Endothelial cell of umbilical vein (primary cell): ENCODE measurements at regions not wholly inside any gene's neighbourhood (a gene's known extent, or its start where the extent isn't known, plus 50 kb on each side); places are given as distances from the start of the nearest gene placed in this dataset.

ENCODE experiments used
- BruUV-seq: library from RNA; stranded (reverse); fragments of 400-500 nt; replicated peaks from 2 replicates; lab custom pipeline; 2021; lab: Mats Ljungman, UMichigan
- CTCF ChIA-PET: fragments of 300-600, 350-600 bp; sonication (Branson Sonifier 250); formaldehyde crosslinking; loops from one replicate; lab custom pipeline; 2021; ENCODE audit warnings: antibody characterized with exemption, inconsistent platforms; lab: Charles Lee
- POLR2A ChIA-PET: fragments of 300-600, 350-600 bp; sonication (Branson Sonifier 250); formaldehyde crosslinking; loops from one replicate; lab custom pipeline; 2021; ENCODE audit warnings: antibody characterized with exemption, inconsistent platforms; lab: Charles Lee
- DNase-seq: peaks from one replicate; pipeline ENCODE4 v3.0.0-alpha.2; 2011; ENCODE audit warnings: low read depth, low spot score
- FAIRE-seq: peaks from 2 replicates; lab custom pipeline; 2011; peaks lifted over from hg19 to GRCh38; lab: Jason Lieb, UNC
- H2AFZ ChIP-seq: 2 replicates; pipeline ENCODE4 v1.6.0; 2012; ENCODE audit warnings: low read depth, low read length, control low read depth, inconsistent platforms
- H3K27ac ChIP-seq: 2 replicates; pipeline ENCODE4 v1.5.1; 2011; ENCODE audit warnings: low read depth, mild to moderate bottlenecking, control low read depth, low read length, moderate library complexity; ENCODE audit not compliant: insufficient read depth
- H3K27me3 ChIP-seq, 2 experiments: 2 replicates each; pipeline versions ENCODE4 v1.6.0 to v1.6.1; 2011; ENCODE audit warnings: low read length in 2 of 2, mixed read lengths in 1 of 2; ENCODE audit not compliant: control insufficient read depth in 2 of 2, insufficient read depth in 2 of 2
- H3K36me3 ChIP-seq, 2 experiments: 2 replicates in 1 of 2; 3 replicates in 1 of 2; pipeline ENCODE4 v1.5.1; 2011; ENCODE audit warnings: low read length in 2 of 2, mild to moderate bottlenecking in 1 of 2, moderate library complexity in 1 of 2; ENCODE audit not compliant: control insufficient read depth in 2 of 2, insufficient read depth in 2 of 2; ENCODE audit errors: extremely low read depth in 1 of 2
- H3K4me1 ChIP-seq: 3 replicates; pipeline ENCODE4 v1.5.1; 2011; ENCODE audit warnings: mild to moderate bottlenecking, low read length; ENCODE audit not compliant: control insufficient read depth, insufficient read depth; ENCODE audit errors: extremely low read depth
- H3K4me2 ChIP-seq: 2 replicates; pipeline ENCODE4 v1.6.1; 2011; ENCODE audit warnings: low read length, control low read depth, mixed read lengths; ENCODE audit not compliant: insufficient read depth
- H3K4me3 ChIP-seq, 3 experiments: fragments of 200-600 bp in 1 of 3; sonication (generic), shearing (Covaris generic) in 1 of 3; replicated peaks in 1 of 3; 2 replicates each; pipeline ENCODE4 v1.5.1; 2011 to 2016; ENCODE audit warnings: control low read depth in 3 of 3, low read length in 3 of 3, mild to moderate bottlenecking in 2 of 3, inconsistent platforms in 1 of 3, low read depth in 1 of 3, moderate library complexity in 1 of 3; ENCODE audit not compliant: insufficient read depth in 1 of 3
- H3K79me2 ChIP-seq: 2 replicates; pipeline ENCODE4 v1.6.0; 2012; ENCODE audit warnings: low read length, inconsistent platforms; ENCODE audit not compliant: control insufficient read depth, insufficient read depth
- H3K9ac ChIP-seq: replicated peaks from 2 replicates; pipeline ENCODE3; 2011; ENCODE audit warnings: low read length, control low read depth; ENCODE audit not compliant: insufficient read depth; ENCODE audit errors: extremely low read depth
- H3K9me1 ChIP-seq: replicated peaks from 3 replicates; pipeline ENCODE4 v1.6.0; 2011; ENCODE audit warnings: mild to moderate bottlenecking, low read length; ENCODE audit not compliant: control insufficient read depth, insufficient read depth; ENCODE audit errors: extremely low read depth
- H3K9me3 ChIP-seq: replicated peaks from 2 replicates; pipeline ENCODE4 v1.5.1; 2012; ENCODE audit warnings: low read length, inconsistent platforms; ENCODE audit not compliant: control insufficient read depth, insufficient read depth
- H4K20me1 ChIP-seq: replicated peaks from 2 replicates; pipeline ENCODE3; 2011; ENCODE audit warnings: mild to moderate bottlenecking, low read length; ENCODE audit not compliant: control insufficient read depth, insufficient read depth; ENCODE audit errors: extremely low read depth
- POLR2A ChIP-seq: IDR thresholded peaks from 2 replicates; pipeline ENCODE4 v1.6.1; 2012; ENCODE audit warnings: low read depth, mild to moderate bottlenecking, control low read depth, low read length
- dilution Hi-C: fragments of 300-500 bp; cut with MboI; formaldehyde crosslinking; loops from one replicate; pipeline ENCODE4 v1.15.0; 2019; ENCODE audit warnings: low sequenced_read_pairs; ENCODE audit not compliant: extremely low pct_ligation_motif_present
- intact Hi-C: fragments of 100-400 bp; cut with micrococcal nuclease; formaldehyde crosslinking; loops from one replicate; pipeline ENCODE4 v1.10.0; 2022
- TF ChIP-seq, protein P1 (sequence below): IDR thresholded peaks from 2 replicates; pipeline ENCODE4 v1.6.1; 2011; ENCODE audit not compliant: insufficient read depth, insufficient read length
- TF ChIP-seq, protein P2 (sequence below), 2 donors: IDR thresholded peaks; 1 replicate in 1 of 2; 2 replicates in 1 of 2; pipeline ENCODE4 v1.5.1; 2011; ENCODE audit warnings: low read length in 2 of 2, mild to moderate bottlenecking in 2 of 2, moderate library complexity in 2 of 2, control low read depth in 1 of 2, inconsistent platforms in 1 of 2, low read depth in 1 of 2; ENCODE audit not compliant: insufficient read depth in 1 of 2; ENCODE audit errors: extremely low read depth in 1 of 2

DNA sequence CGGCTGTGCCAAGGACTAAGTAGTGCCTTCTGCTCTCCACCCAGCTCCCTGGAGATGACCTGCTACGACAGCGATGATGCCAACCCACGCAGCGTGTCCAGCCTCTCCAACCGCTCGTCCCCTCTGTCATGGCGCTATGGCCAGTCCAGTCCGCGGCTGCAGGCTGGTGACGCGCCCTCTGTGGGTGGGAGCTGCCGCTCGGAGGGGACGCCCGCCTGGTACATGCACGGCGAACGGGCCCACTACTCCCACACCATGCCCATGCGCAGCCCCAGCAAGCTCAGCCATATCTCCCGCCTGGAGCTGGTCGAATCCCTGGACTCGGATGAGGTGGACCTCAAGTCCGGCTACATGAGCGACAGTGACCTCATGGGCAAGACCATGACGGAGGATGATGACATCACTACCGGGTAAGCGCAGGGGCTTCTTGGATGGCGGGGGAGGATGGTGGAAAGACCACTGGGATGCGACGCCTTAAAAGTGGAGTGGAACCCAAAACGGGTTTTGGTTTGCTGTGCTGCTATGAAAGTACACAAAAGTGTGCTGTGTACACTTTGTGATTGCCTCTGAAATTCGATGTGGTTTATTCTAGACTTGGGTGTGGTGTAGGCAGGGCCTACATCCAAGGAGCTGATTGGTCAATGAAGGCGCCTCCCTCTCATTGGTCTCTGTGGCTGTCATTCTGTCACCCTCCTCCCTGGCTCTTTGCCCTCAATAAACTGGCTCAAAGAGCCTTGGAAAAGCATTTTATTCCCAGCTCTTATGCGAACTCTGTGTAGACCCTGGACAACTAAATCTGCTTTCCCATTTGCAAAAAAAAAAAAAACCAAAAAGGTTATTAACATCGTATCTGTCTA is 110.4 kb upstream of the IPO9 start:
- H2AFZ ChIP-seq, result no peak overlapping the region
- no peaks in the 10 kb centered on the region for H3K27me3 ChIP-seq
- TF ChIP-seq, protein P1, sequence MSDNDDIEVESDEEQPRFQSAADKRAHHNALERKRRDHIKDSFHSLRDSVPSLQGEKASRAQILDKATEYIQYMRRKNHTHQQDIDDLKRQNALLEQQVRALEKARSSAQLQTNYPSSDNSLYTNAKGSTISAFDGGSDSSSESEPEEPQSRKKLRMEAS, result no peak
- no peak for TF ChIP-seq POLR2A
- TF ChIP-seq, protein P2, sequence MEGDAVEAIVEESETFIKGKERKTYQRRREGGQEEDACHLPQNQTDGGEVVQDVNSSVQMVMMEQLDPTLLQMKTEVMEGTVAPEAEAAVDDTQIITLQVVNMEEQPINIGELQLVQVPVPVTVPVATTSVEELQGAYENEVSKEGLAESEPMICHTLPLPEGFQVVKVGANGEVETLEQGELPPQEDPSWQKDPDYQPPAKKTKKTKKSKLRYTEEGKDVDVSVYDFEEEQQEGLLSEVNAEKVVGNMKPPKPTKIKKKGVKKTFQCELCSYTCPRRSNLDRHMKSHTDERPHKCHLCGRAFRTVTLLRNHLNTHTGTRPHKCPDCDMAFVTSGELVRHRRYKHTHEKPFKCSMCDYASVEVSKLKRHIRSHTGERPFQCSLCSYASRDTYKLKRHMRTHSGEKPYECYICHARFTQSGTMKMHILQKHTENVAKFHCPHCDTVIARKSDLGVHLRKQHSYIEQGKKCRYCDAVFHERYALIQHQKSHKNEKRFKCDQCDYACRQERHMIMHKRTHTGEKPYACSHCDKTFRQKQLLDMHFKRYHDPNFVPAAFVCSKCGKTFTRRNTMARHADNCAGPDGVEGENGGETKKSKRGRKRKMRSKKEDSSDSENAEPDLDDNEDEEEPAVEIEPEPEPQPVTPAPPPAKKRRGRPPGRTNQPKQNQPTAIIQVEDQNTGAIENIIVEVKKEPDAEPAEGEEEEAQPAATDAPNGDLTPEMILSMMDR (IDR thresholded peaks at IDR 0.05; ENCODE audit: extremely low read depth in 1 of 2, insufficient read depth in 1 of 2, low read depth in 1 of 2, low read length in 2 of 2), result no peak
- H3K79me2 ChIP-seq, result peaks cover 19% of the 10 kb centered on the region
- FAIRE-seq (no peak), DNase-seq (no peak)
- peaks cover 22% of the 10 kb centered on the region for H3K4me1 ChIP-seq
- no peaks in the 10 kb centered on the region for H4K20me1 ChIP-seq
- CTCF ChIA-PET, result interaction anchor here (1.0 to 20.5 kb wide), 5 partner anchors 9 to 159 kb away, joined by 3 to 970 read pairs (median 4); no protein-coding TSS in a partner anchor
- H3K36me3 ChIP-seq, result no peaks in the 10 kb centered on the region
- no TSS peak for BruUV-seq
- no peak overlapping the region for H3K4me2 ChIP-seq
- H3K27ac ChIP-seq, result no peak overlapping the region
- POLR2A ChIA-PET, result interaction anchor here (0.7 kb wide), 2 partner anchors 9 to 10 kb away, joined by 3 read pairs; no protein-coding TSS in a partner anchor
- no peaks in the 10 kb centered on the region for H3K9me1 ChIP-seq
- no peak overlapping the region for H3K9ac ChIP-seq
- intact Hi-C loops (no loop called here), dilution Hi-C loops (loop anchor here (25.0 kb wide), 1 partner anchor 156 kb away; no protein-coding TSS in a partner anchor)
- no peaks in the 10 kb centered on the region for H3K9me3 ChIP-seq
- no peak overlapping the region for H3K4me3 ChIP-seq
